ENCODE measurements at regions not wholly inside any gene's neighbourhood (a gene's known extent, or its start where the extent isn't known, plus 50 kb on each side); places are given as distances from the start of the nearest gene placed in this dataset.

- no peaks in the 10 kb centered on the region for H4K20me1 ChIP-seq (ENCODE audit: insufficient read depth)
- no peaks in the 10 kb centered on the region for H3K9me2 ChIP-seq
- 13% methylated on average over 2 of the region's 8 CpGs for WGBS (ENCODE audit: low lambda C conversion rate)
- ChIA-PET CTCF (interaction anchor here (0.6 to 3.3 kb wide), 15 partner anchors 11 to 136 kb away, joined by 3 to 51 read pairs (median 5); no protein-coding TSS in a partner anchor), POLR2A (no interaction called here)
- H3K79me2 ChIP-seq (ENCODE audit: insufficient read depth): no peaks in the 10 kb centered on the region
- H3K27me3 ChIP-seq (ENCODE audit: insufficient read depth): no peaks in the 10 kb centered on the region
- H3K27ac ChIP-seq (ENCODE audit: low read depth in 2 of 2, low read length in 1 of 2): no peak overlapping the region
- no peak overlapping the region for H3K9ac ChIP-seq
- H3K4me3 ChIP-seq (ENCODE audit: low read depth in 2 of 2, low read length in 1 of 2): no peak overlapping the region
- peak; percentile 60 for DNase-seq
- no peak overlapping the region for H3K4me2 ChIP-seq
- no peaks in the 10 kb centered on the region for H3K4me1 ChIP-seq (ENCODE audit: control insufficient read depth in 1 of 2, insufficient read depth in 2 of 2, low read depth in 1 of 2, low read length in 1 of 2)
- H2AFZ ChIP-seq (ENCODE audit: low read depth): no peak overlapping the region
- H3K9me3 ChIP-seq: no peaks in the 10 kb centered on the region
- H3K36me3 ChIP-seq (replicated peaks in 1 of 2; ENCODE audit: control insufficient read depth in 1 of 2, insufficient read depth in 2 of 2, low read length in 1 of 2): no peaks in the 10 kb centered on the region
- TF ChIP-seq REST (IDR thresholded peaks at IDR 0.05; ENCODE audit: low read depth, low read length) (no peak), CHD2 (IDR thresholded peaks at IDR 0.05; ENCODE audit: low read length, partially characterized antibody) (no peak), CTCF (IDR thresholded peaks at IDR 0.05) (peak; percentile 72), JUND (IDR thresholded peaks at IDR 0.05) (no peak), TEAD4 (IDR thresholded peaks at IDR 0.05; ENCODE audit: borderline replicate concordance, insufficient read depth) (no peak), SIN3A (IDR thresholded peaks at IDR 0.05; ENCODE audit: borderline replicate concordance, low read depth, low read length) (no peak), RFX5 (IDR thresholded peaks at IDR 0.05; ENCODE audit: low read length) (no peak), RXRA (IDR thresholded peaks at IDR 0.05; ENCODE audit: borderline replicate concordance, low read depth) (no peak), SMC3 (IDR thresholded peaks at IDR 0.05; ENCODE audit: low read depth, low read length) (peak; percentile 68), RAD21 (IDR thresholded peaks at IDR 0.05; ENCODE audit: low read length) (peak; percentile 65), IRF3 (IDR thresholded peaks at IDR 0.05; ENCODE audit: low read depth, low read length) (no peak), YY1 (IDR thresholded peaks at IDR 0.05; ENCODE audit: low read depth) (no peak), FOXM1 (IDR thresholded peaks at IDR 0.05; ENCODE audit: low read depth) (no peak), MEF2A (IDR thresholded peaks at IDR 0.05; ENCODE audit: borderline replicate concordance, low read depth) (no peak), FOXJ3 (CRISPR knock-in tag; IDR thresholded peaks at IDR 0.05) (no peak), PBX3 (IDR thresholded peaks at IDR 0.05) (no peak), POLR2AphosphoS5 (IDR thresholded peaks at IDR 0.05; ENCODE audit: low read depth, low read length) (no peak)
- H3F3A ChIP-seq (replicated peaks; ENCODE audit: insufficient read depth): no peaks in the 10 kb centered on the region
These were observed 147.2 kb downstream of the CHD1L start for GRCh38 chr1:147389532-147390184.

Data from SK-N-SH (cell line).